Neutrophil (primary cell): ENCODE measurements at regions not wholly inside any gene's neighbourhood (a gene's known extent, or its start where the extent isn't known, plus 50 kb on each side); places are given as distances from the start of the nearest gene placed in this dataset.

Experiments
- H3K27ac ChIP-seq: fragments of 200-600 bp; sonication (generic); 2 replicates; pipeline ENCODE4 v1.5.1; 2016; ENCODE audit warnings: mild to moderate bottlenecking, moderate library complexity
- H3K27me3 ChIP-seq: fragments of 200-600 bp; sonication (generic); 2 replicates; pipeline ENCODE4 v1.6.0; 2016; ENCODE audit warnings: mild to moderate bottlenecking
- H3K36me3 ChIP-seq: fragments of 200-600 bp; sonication (generic); 2 replicates; pipeline ENCODE4 v1.5.1; 2017
- H3K4me1 ChIP-seq, 2 experiments: fragments of 200-600 bp in 1 of 2; sonication (generic) in 1 of 2; 1 replicate in 1 of 2; 2 replicates in 1 of 2; pipeline versions ENCODE4 v1.5.1 to v1.6.1; 2013 to 2016; ENCODE audit warnings: low read depth in 1 of 2, low read length in 1 of 2, mild to moderate bottlenecking in 1 of 2, moderate library complexity in 1 of 2; ENCODE audit not compliant: control insufficient read depth in 1 of 2, insufficient read depth in 1 of 2
- H3K4me3 ChIP-seq, 2 experiments: fragments of 200-600 bp in 1 of 2; sonication (generic) in 1 of 2; 1 replicate in 1 of 2; 2 replicates in 1 of 2; pipeline ENCODE4 v1.5.1; 2013 to 2016; ENCODE audit warnings: low read depth in 1 of 2, low read length in 1 of 2, mild to moderate bottlenecking in 1 of 2, moderate library complexity in 1 of 2
- H3K9me3 ChIP-seq: fragments of 200-600 bp; sonication (generic); 2 replicates; pipeline ENCODE4 v1.5.1; 2016
- TF ChIP-seq, protein P1 (sequence below): fragments of 200-600 bp; sonication (generic); IDR thresholded peaks from 2 replicates; pipeline ENCODE4 v1.5.1; 2016; ENCODE audit warnings: antibody characterized with exemption

DNA sequence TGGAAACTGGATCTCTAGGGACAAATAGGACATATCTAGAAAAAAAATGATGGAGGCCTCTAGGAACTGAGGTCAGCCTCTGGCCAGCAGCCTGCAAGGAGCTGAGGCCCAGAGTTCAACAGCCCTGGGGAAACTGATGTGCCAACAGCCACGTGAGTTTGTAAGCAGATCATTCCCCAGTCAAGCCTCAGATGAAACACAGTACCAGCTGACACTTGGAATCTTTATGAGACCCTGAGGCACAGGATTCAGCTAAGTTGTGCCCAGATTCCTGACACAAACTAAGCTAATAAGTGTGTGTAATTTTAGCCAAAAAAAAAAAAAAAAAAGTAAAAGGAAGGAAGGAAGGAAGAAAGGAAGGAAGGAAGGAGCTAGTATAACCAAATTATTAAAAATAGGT is 1059.8 kb upstream of the MAP3K7 start:
- H3K36me3 ChIP-seq = no peaks in the 10 kb centered on the region
- TF ChIP-seq, protein P1, sequence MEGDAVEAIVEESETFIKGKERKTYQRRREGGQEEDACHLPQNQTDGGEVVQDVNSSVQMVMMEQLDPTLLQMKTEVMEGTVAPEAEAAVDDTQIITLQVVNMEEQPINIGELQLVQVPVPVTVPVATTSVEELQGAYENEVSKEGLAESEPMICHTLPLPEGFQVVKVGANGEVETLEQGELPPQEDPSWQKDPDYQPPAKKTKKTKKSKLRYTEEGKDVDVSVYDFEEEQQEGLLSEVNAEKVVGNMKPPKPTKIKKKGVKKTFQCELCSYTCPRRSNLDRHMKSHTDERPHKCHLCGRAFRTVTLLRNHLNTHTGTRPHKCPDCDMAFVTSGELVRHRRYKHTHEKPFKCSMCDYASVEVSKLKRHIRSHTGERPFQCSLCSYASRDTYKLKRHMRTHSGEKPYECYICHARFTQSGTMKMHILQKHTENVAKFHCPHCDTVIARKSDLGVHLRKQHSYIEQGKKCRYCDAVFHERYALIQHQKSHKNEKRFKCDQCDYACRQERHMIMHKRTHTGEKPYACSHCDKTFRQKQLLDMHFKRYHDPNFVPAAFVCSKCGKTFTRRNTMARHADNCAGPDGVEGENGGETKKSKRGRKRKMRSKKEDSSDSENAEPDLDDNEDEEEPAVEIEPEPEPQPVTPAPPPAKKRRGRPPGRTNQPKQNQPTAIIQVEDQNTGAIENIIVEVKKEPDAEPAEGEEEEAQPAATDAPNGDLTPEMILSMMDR = no peak
- no peak overlapping the region for H3K27ac ChIP-seq
- H3K4me1 ChIP-seq = no peaks in the 10 kb centered on the region
- no peaks in the 10 kb centered on the region for H3K9me3 ChIP-seq
- no peaks in the 10 kb centered on the region for H3K27me3 ChIP-seq
- no peak overlapping the region for H3K4me3 ChIP-seq

DNA sequence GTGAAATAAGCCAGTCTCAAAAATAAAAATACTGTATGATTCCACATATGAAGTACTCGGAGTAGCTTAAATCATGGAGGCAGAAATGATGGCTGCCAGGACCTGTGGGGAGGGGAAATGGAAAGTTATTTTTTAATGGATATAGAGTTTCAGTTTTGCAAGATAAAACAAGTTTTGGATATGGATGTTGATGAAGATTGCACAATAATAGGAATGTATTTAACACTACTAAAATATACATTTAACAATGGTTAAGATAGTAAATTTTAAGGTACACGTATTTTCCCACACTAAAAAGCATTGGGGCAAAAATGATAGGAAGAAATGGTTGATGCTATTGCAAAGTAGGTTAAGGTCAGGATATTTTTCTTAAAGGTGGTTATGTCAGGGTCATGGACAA is 1058.9 kb upstream of the MAP3K7 start:
- no peak overlapping the region for H3K4me3 ChIP-seq
- no peaks in the 10 kb centered on the region for H3K4me1 ChIP-seq
- H3K27ac ChIP-seq = no peak overlapping the region
- H3K9me3 ChIP-seq = no peaks in the 10 kb centered on the region
- H3K27me3 ChIP-seq = no peaks in the 10 kb centered on the region
- H3K36me3 ChIP-seq = no peaks in the 10 kb centered on the region
- TF ChIP-seq, protein P1 = no peak

DNA sequence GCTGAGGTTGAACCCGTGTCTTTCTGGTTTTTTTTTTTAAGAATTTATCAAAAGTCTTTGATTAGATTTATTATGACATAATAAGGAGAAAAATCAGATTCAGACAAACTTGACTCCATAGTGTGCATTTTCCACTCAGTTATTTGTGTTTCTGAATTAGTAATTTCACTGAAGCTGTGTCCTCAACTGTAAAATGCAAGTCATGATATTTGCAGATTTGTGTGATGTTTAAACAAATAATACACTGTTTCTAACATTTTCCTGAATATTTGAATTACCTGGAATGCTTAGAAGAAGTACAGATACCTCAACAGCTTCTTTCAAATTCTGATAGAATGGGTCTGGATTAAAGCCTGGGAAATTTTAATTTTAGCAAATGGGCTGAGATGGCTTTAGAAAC is 1050.3 kb upstream of the MAP3K7 start:
- Histone ChIP-seq H3K4me1 (no peaks in the 10 kb centered on the region), H3K27ac (no peak overlapping the region), H3K36me3 (no peaks in the 10 kb centered on the region), H3K9me3 (no peaks in the 10 kb centered on the region), H3K27me3 (no peaks in the 10 kb centered on the region), H3K4me3 (no peak overlapping the region)
- TF ChIP-seq, protein P1 = no peak

DNA sequence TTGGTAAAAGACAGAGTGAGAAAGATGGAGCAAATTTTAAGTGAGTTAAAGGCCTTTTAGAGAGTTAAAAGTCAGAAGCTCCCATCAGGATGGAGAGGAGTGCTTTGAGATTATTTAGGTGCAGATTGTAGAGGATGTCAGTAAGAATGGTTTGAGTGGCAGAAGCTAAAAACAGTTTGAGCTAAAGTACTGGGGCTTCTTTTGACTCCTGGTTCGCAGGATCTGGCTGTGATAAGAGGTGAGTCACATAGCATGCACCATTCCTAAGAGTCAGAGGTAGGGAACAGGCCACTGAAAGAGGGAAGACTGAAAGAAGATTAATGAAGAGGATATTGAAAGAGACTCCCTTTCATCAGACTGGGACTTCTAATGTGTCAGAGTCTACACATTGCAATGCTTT is 1047.9 kb upstream of the MAP3K7 start:
- Histone ChIP-seq H3K9me3 (no peaks in the 10 kb centered on the region), H3K36me3 (no peaks in the 10 kb centered on the region), H3K4me3 (no peak overlapping the region), H3K27ac (no peak overlapping the region), H3K4me1 (no peaks in the 10 kb centered on the region), H3K27me3 (no peaks in the 10 kb centered on the region)
- TF ChIP-seq, protein P1 = no peak

DNA sequence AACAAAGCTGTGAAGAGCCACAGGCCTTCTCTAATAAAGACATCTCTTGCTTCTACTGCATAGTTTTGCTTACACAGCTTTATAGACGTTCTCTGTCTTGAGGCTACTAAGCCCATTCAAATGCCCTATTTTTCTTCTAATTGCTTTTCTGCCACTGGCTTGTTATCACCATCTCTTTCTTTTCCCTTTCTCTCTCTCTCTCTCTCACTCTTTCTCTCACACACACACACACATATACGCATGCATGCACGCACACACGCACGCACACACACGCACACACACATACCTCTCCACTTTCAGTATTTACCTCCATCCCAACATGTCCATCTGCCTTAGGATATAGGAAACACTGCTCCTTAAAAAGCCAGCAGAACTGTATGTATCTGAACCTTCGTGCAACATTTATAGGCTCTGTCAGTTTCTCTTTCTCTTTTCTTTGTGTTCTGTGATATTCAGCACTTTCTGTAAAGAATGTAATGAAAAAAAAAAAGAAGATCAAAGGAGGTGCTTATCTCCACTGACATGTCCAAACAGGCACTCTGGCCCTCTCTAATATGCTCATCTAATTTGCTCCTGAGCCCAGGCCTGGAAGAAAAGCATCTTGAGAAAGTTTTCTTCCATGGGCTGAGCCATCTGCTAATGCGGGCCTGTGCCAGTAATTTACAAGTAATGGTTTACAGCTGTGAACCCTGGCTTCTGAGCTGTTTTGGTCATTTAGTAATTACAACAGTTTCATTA is 1046.7 kb upstream of the MAP3K7 start:
- TF ChIP-seq, protein P1 = no peak
- Histone ChIP-seq H3K9me3 (no peaks in the 10 kb centered on the region), H3K4me1 (no peaks in the 10 kb centered on the region), H3K36me3 (no peaks in the 10 kb centered on the region), H3K27me3 (no peaks in the 10 kb centered on the region), H3K4me3 (no peak overlapping the region), H3K27ac (no peak overlapping the region)
